ENCODE measurements at regions not wholly inside any gene's neighbourhood (a gene's known extent, or its start where the extent isn't known, plus 50 kb on each side); places are given as distances from the start of the nearest gene placed in this dataset.

DNA sequence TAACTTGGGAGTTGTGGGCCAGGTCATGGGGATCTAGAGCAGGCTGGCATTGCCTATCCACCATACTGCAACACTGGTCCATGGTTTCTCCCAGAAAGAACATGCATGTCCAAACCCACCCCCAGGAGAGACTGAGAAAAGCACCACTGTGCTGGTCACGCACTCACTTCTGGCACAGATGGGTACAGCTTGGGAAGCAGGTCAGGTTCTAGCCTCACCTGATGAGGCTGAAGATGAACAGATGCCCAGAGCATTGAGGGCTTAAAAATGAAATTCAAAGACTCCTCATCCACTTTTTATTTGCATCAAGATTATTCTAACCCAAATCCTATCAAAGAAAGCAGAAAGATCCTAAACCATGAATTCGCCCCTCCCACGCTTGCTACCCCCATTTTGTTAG, 125.9 kb upstream of the RAI2 start:
- no peak for TF ChIP-seq POLR2AphosphoS5 (IDR thresholded peaks at IDR 0.05; ENCODE audit: low read depth, low read length)
- TF ChIP-seq SPI1 (IDR thresholded peaks at IDR 0.05; ENCODE audit: low read depth, low read length) = no peak
- no peak for TF ChIP-seq POLR2A (IDR thresholded peaks at IDR 0.05; ENCODE audit: low read depth, low read length)
- TF ChIP-seq TAF1 (IDR thresholded peaks at IDR 0.05; ENCODE audit: low read depth, low read length) = no peak
- TF ChIP-seq POU2F2 (IDR thresholded peaks at IDR 0.05; ENCODE audit: low read depth, low read length) = no peak
- TF ChIP-seq PAX5 (IDR thresholded peaks at IDR 0.05; ENCODE audit: insufficient read depth, low read length, severe bottlenecking) = no peak

All from GM12891 (cell line).